GM12873 (cell line): ENCODE measurements at regions not wholly inside any gene's neighbourhood (a gene's known extent, or its start where the extent isn't known, plus 50 kb on each side); places are given as distances from the start of the nearest gene placed in this dataset.

ENCODE experiments used
- TF ChIP-seq, protein P1 (sequence below): IDR thresholded peaks from 2 replicates; pipeline ENCODE4 v1.5.1; 2012; ENCODE audit warnings: low read depth, mild to moderate bottlenecking, moderate library complexity, low read length, control low read depth; ENCODE audit not compliant: insufficient read depth; ENCODE audit errors: missing control alignments

DNA sequence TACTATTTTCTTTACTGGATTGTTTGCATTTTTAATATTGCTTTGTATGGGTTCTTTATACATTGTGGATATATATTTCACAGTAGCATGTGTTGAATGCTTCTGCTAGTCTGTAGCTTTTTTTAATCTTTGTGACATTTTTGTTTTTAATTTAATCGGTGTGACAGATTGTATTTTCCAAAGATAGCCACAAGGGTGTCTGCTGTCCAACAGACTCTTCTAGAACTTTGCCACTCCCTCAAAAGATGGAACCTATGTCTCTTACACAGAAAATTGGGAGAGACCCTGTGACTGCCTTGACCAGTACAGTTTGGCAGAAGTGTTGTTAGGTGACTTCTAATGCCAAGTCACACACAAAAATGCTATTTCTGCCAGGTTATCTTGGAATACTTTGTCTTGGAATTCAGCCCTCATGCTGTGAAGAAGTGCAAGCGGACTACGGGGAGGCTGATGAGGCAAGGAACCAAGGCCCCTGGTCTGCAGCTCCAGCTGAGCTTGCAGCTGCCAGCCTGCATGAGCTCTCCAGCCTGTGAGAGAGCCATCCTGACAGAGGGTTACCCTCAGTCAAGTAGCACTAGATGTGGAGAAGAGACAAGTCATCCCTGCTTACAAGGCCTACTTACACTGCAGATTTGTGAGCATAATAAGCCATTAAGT is 110.8 kb downstream of the TDRD15 start:
- TF ChIP-seq, protein P1, sequence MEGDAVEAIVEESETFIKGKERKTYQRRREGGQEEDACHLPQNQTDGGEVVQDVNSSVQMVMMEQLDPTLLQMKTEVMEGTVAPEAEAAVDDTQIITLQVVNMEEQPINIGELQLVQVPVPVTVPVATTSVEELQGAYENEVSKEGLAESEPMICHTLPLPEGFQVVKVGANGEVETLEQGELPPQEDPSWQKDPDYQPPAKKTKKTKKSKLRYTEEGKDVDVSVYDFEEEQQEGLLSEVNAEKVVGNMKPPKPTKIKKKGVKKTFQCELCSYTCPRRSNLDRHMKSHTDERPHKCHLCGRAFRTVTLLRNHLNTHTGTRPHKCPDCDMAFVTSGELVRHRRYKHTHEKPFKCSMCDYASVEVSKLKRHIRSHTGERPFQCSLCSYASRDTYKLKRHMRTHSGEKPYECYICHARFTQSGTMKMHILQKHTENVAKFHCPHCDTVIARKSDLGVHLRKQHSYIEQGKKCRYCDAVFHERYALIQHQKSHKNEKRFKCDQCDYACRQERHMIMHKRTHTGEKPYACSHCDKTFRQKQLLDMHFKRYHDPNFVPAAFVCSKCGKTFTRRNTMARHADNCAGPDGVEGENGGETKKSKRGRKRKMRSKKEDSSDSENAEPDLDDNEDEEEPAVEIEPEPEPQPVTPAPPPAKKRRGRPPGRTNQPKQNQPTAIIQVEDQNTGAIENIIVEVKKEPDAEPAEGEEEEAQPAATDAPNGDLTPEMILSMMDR: no peak

DNA sequence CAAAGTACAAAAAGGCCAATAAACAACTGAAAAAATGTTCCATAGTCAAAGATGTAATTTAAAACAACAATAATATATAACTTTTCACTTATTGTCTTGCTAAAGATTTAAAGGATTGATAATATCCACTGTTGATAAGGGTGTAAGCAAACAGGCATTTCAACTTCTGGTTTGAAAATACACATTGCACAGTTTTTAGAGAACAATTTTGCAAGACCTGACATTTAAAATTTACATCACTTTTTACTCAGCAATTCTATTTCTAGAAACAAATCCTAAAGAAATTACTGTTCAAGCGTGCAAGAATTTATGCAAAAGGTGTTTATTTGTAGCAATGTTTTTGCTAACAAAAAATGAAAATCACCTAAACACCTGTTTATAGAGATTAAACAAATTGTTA is 120.4 kb downstream of the TDRD15 start:
- TF ChIP-seq, protein P1: no peak

DNA sequence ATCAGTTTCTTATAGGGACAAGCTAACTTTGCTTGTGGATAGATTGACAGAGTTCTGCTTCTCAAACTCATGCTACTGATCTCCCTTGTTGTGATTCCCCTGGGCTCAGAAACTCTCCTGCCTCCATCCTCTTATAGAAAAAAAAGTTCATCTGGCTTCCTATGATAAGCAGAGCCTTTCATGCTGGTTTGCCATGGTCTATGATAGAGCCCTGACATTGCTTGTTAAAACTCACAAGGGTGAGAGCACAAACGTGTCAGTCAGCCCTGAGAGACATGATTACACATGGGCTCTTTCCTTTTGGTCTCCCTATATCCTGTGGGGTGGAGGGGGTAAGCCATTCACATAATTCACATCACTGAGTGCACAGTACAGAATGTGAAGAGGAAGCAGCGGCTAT is 121.8 kb downstream of the TDRD15 start:
- TF ChIP-seq, protein P1: no peak

DNA sequence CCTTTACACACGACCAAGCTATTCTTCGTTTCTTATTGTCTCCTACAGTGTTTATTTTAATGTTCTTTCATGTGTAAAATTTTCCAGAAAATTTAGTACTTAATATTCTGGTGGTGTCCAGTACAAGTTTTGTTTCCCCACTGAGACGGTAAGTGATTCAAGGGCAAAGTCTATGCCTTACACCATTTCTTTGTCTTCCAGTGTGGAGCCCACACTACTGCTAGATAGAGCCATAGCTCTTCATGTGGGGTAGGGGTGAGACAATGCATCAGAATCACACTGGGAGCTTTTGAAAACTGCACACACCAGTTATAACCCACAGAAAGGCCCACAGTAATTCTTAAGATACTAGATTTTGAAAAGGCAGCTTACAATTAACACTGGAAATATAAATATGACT is 125.6 kb downstream of the TDRD15 start:
- TF ChIP-seq, protein P1: no peak

DNA sequence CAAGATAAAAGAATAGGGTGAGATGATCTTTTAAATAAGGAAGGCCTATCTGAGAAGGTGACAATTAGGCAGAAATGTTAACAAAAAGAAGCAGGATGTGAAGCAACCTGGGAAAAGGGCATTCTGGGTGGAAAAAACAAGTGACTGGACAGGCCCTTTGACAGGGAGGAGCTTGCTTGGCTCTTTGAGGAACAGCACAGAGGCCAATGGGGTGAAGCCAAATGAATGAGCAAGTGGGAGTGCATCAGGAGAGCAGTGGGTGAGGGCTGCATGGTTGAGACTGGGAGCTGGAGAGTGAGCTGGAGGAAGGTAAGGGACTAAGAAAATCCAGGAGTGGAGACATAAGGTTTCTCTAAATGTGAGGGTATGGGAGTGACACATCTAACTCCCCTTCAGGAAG is 126.9 kb downstream of the TDRD15 start:
- TF ChIP-seq, protein P1: no peak

DNA sequence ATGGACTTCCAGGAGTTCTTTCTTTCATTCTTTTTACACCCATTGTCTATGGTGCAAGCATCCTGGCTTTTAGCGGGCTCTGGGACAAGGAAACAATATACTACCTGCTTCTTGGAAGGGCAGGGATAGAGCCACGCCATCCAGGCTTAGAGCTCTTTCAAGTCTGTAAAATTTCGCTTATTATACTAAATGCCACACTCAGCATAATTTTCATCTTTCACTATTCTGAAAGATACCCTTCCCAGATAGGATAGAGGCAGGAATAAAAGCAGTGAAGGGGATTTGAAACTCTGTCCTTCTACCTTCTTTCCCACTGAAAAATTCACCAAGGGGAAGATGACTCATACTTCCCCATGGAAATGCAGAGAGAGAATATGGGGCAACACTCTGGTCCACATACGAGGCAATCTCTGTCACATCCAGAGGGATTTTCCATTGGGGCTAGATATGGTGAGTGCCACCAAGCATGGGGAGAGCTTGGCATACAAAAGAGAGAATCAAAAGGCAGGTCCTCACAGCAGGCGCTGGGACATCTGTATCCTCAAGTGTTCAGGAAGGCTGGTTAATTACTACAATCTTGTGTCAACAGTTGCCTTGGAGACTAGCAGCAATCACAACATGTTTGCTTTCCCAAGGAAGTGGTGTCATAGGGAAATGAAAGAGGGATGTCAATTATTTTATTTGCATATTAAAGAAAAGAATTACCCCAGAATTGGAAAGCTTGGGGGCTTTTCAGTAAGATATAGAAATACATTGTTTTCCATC is 127.6 kb downstream of the TDRD15 start:
- TF ChIP-seq, protein P1: no peak

DNA sequence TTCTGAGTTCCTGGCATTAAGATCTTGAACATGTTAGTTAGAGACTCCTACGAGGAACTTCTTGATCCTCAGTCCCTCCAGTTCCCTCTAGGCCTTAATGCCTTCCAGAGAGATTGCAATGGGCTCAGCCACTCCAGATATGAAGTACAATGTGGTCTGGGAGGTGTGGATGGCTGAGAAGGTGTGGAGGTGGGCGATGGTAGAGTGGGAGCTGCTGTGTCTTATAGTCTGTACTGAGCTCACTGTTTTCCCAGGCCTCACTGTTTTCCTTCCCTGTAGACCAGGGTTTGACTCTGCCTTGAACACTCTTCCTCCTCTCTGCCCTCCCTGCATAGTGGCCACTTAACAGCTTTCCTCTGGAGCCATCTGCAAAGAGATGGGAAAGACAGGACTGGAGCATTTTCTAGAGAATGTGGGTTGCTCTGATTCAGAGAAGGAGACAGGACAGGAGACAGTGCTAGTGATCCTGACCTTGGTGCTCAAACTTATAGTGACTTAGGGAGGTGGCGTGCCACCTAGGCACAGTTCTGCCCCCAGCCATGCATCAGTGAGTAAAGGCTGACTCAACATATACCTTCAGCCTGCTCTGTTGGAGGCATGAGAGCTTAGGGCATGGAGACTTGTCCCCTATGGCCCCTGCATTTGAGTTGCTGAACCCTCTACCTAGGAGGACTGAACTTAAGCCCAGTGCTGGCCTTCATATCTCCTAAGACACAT is 129.7 kb downstream of the TDRD15 start:
- TF ChIP-seq, protein P1: no peak
